ENCODE measurements at regions not wholly inside any gene's neighbourhood (a gene's known extent, or its start where the extent isn't known, plus 50 kb on each side); places are given as distances from the start of the nearest gene placed in this dataset.

DNA sequence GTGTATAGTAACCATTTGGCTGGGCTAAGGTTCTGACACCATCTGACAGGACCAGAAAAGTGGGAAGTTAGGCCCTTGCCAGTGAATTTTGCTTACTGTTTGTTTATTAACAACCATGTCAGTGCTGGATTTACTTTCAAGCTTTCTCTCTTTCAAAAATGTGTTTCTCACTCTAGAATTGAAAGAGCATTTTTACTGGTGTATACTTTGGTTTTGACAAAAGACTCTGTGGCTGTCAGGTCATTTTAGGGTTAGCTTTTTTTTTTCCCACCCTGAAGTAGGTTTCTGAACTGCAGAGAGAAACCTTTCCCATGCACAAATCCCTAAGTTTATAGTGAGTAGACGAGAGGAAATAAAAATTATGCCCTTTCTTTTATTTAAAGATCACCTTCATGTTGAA is 230.0 kb upstream of the TBC1D5 start:
- Mint-ChIP-seq H3K9me3 (ENCODE audit: low read depth) (no peaks in the 10 kb centered on the region), H3K4me1 (ENCODE audit: low read depth) (peaks cover 11% of the 10 kb centered on the region), H3K4me3 (ENCODE audit: unreplicated experiment) (no peak overlapping the region), H3K36me3 (ENCODE audit: low read depth) (no peaks in the 10 kb centered on the region), H3K27me3 (ENCODE audit: low read depth) (no peaks in the 10 kb centered on the region), H3K27ac (ENCODE audit: unreplicated experiment) (no peak overlapping the region)
- DNase-seq (ENCODE audit: low spot score): no peak
- TF ChIP-seq, protein P1, sequence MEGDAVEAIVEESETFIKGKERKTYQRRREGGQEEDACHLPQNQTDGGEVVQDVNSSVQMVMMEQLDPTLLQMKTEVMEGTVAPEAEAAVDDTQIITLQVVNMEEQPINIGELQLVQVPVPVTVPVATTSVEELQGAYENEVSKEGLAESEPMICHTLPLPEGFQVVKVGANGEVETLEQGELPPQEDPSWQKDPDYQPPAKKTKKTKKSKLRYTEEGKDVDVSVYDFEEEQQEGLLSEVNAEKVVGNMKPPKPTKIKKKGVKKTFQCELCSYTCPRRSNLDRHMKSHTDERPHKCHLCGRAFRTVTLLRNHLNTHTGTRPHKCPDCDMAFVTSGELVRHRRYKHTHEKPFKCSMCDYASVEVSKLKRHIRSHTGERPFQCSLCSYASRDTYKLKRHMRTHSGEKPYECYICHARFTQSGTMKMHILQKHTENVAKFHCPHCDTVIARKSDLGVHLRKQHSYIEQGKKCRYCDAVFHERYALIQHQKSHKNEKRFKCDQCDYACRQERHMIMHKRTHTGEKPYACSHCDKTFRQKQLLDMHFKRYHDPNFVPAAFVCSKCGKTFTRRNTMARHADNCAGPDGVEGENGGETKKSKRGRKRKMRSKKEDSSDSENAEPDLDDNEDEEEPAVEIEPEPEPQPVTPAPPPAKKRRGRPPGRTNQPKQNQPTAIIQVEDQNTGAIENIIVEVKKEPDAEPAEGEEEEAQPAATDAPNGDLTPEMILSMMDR (IDR thresholded peaks at IDR 0.05): no peak

DNA sequence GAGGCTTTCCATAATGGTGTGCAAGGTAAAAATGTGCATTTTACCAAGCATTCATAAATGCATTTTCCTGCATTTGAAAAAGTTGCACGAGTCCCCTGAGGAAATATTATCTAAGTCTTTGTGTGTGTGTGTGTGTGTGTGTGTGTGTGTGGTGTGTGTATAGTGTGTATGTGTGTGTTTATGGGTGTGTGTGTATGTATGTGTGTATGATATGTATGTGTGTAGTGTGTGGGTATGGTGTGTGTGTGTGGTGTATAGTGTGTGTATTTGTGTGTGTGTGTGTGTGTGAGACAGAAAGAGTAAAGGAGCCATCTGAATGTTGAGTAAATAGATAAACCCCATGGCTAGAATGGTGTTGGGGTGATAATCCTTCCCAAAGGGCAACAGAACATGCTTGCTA is 229.6 kb upstream of the TBC1D5 start:
- Mint-ChIP-seq H3K4me1 (ENCODE audit: low read depth) (peaks cover 11% of the 10 kb centered on the region), H3K9me3 (ENCODE audit: low read depth) (no peaks in the 10 kb centered on the region), H3K27me3 (ENCODE audit: low read depth) (no peaks in the 10 kb centered on the region), H3K27ac (ENCODE audit: unreplicated experiment) (no peak overlapping the region), H3K4me3 (ENCODE audit: unreplicated experiment) (no peak overlapping the region), H3K36me3 (ENCODE audit: low read depth) (no peaks in the 10 kb centered on the region)
- no peak for DNase-seq (ENCODE audit: low spot score)
- TF ChIP-seq, protein P1 (IDR thresholded peaks at IDR 0.05): no peak

DNA sequence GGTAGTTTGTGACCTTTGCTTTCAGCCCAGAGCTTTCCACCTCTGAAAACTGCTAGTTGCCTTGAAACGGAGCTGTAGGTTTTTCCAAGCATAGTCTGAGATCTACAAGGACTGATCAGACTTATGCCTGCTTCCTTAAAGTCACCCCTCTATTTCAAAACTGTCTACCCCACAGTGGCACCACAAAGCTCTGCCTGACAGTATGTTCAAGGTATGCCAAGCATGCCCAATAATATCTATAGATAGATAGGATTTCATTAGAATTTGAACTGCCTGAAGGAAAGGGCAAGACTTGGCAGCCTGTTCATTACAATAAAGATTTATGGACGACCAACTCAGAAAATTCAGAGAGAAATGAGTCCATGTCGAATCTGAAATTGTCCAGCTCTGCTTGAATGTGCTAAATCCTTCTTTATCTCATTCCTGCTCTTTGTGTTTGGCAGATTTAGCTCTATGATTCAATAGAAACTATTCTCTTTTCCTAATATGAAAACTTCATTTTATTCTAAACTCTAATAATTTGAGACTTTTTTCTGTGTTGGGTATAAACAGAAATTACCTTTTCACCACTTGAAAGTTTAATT is 227.6 kb upstream of the TBC1D5 start:
- DNase-seq (ENCODE audit: low spot score): no peak
- no peaks in the 10 kb centered on the region for H3K27me3 Mint-ChIP-seq (ENCODE audit: low read depth)
- H3K4me3 Mint-ChIP-seq (ENCODE audit: unreplicated experiment): no peak overlapping the region
- peaks cover 11% of the 10 kb centered on the region for H3K4me1 Mint-ChIP-seq (ENCODE audit: low read depth)
- TF ChIP-seq, protein P1 (IDR thresholded peaks at IDR 0.05): no peak
- H3K9me3 Mint-ChIP-seq (ENCODE audit: low read depth): no peaks in the 10 kb centered on the region
- no peaks in the 10 kb centered on the region for H3K36me3 Mint-ChIP-seq (ENCODE audit: low read depth)
- H3K27ac Mint-ChIP-seq (ENCODE audit: unreplicated experiment): no peak overlapping the region

DNA sequence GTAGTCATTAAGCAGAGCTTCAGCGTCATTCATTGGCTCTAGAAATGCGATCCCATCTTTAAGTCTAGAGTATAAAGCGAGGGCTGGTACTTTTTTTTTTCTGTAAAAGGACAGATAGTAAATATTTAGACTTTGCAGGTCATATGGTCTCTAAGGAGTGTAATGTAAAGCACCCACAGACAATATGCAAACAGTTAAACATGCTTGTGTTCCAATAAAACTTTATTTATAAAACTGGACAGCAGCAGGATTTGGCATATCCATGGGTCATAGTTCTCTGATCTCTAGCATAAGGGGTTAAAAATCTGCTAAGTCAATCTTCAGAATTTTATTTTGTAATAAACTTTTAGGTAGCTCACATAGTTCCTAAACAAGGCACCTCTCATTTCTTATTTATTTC is 226.8 kb upstream of the TBC1D5 start:
- no peaks in the 10 kb centered on the region for H3K36me3 Mint-ChIP-seq (ENCODE audit: low read depth)
- no peak overlapping the region for H3K4me3 Mint-ChIP-seq (ENCODE audit: unreplicated experiment)
- no peaks in the 10 kb centered on the region for H3K27me3 Mint-ChIP-seq (ENCODE audit: low read depth)
- H3K4me1 Mint-ChIP-seq (ENCODE audit: low read depth): peaks cover 11% of the 10 kb centered on the region
- TF ChIP-seq, protein P1 (IDR thresholded peaks at IDR 0.05): no peak
- H3K27ac Mint-ChIP-seq (ENCODE audit: unreplicated experiment): no peak overlapping the region
- H3K9me3 Mint-ChIP-seq (ENCODE audit: low read depth): no peaks in the 10 kb centered on the region
- no peak for DNase-seq (ENCODE audit: low spot score)

DNA sequence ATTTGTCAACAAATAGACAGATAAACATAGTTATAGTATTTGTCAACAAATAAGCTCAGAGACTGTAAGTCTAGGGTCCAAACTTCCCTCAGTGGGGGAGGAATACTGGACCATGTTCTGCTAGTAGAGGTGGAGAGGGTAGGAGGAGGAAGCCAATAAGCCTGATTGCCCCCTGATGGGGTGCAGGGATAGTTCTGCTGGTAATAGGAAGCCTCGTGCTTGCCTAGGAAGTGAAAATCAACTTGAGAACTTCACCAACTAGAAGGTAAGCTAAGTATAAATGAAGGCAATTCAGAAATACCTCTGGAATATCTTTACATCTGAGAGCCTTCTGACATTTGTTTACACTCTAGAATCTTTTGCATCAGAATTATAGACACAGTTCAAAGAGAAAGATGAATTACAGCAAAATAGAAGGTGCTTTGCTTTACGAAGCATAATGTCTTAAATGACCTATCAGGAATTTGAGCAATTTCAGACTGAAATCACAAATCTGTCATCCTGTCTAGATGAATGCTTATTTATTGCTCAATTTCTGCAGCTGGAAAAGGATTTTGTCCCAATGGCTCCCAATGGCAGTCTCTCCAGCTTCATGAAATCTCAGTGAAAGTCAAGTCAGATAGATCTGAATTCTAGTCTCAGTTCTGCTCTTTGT is 225.6 kb upstream of the TBC1D5 start:
- no peaks in the 10 kb centered on the region for H3K27me3 Mint-ChIP-seq (ENCODE audit: low read depth)
- no peak overlapping the region for H3K27ac Mint-ChIP-seq (ENCODE audit: unreplicated experiment)
- no peak overlapping the region for H3K4me3 Mint-ChIP-seq (ENCODE audit: unreplicated experiment)
- TF ChIP-seq, protein P1 (IDR thresholded peaks at IDR 0.05): no peak
- H3K9me3 Mint-ChIP-seq (ENCODE audit: low read depth): no peaks in the 10 kb centered on the region
- DNase-seq (ENCODE audit: low spot score): no peak
- H3K4me1 Mint-ChIP-seq (ENCODE audit: low read depth): peaks cover 3% of the 10 kb centered on the region
- H3K36me3 Mint-ChIP-seq (ENCODE audit: low read depth): no peaks in the 10 kb centered on the region

Measured in chondrocyte (in vitro differentiated cells).